WTC11 (cell line): ENCODE measurements at regions not wholly inside any gene's neighbourhood (a gene's known extent, or its start where the extent isn't known, plus 50 kb on each side); places are given as distances from the start of the nearest gene placed in this dataset.

Source experiments
- ATAC-seq: fragments of 200-7000 bp; cut with Tn5 transposase; 2 replicates; pipeline ENCODE4 v1.10.0; 2021; ENCODE audit warnings: mild to moderate bottlenecking, moderate library complexity
- CTCF ChIA-PET: fragments of 300-600 bp; sonication (Branson Sonifier 250); formaldehyde crosslinking; loops from one replicate; lab custom pipeline; 2021; ENCODE audit warnings: antibody characterized with exemption; lab: Charles Lee
- POLR2A ChIA-PET: fragments of 350-600 bp; sonication (Branson Sonifier 250); formaldehyde crosslinking; loops from one replicate; lab custom pipeline; 2021; ENCODE audit warnings: antibody characterized with exemption; lab: Charles Lee
- DNase-seq: peaks from one replicate; pipeline ENCODE4 v3.0.0; 2021; ENCODE audit warnings: low spot score
- H3K27ac Mint-ChIP-seq: 2 replicates; pipeline ENCODE4 v1.8.0; 2021; ENCODE audit warnings: mixed read lengths
- H3K27me3 Mint-ChIP-seq: 2 replicates; pipeline ENCODE4 v1.8.0; 2021; ENCODE audit warnings: low read depth, mild to moderate bottlenecking, moderate library complexity, mixed read lengths
- H3K36me3 Mint-ChIP-seq: 2 replicates; pipeline ENCODE4 v1.8.0; 2021; ENCODE audit warnings: mixed read lengths
- H3K4me1 Mint-ChIP-seq: 2 replicates; pipeline ENCODE4 v1.8.0; 2022; ENCODE audit warnings: mixed read lengths
- H3K4me3 Mint-ChIP-seq: 2 replicates; pipeline ENCODE4 v1.8.0; 2021; ENCODE audit warnings: mild to moderate bottlenecking, moderate library complexity, mixed read lengths
- H3K9me3 Mint-ChIP-seq: 2 replicates; pipeline ENCODE4 v1.8.0; 2021; ENCODE audit warnings: mixed read lengths
- ARID4B ChIP-seq: sonication (generic); formaldehyde crosslinking; IDR thresholded peaks from 2 replicates; pipeline ENCODE4 v1.8.0; 2023; ENCODE audit warnings: missing genetic modification reagents, mild to moderate bottlenecking, borderline replicate concordance
- ATF1 ChIP-seq: sonication (generic); formaldehyde crosslinking; IDR thresholded peaks from 2 replicates; pipeline ENCODE4 v1.8.1; 2023; ENCODE audit warnings: mild to moderate bottlenecking, moderate library complexity, missing genetic modification reagents
- ATF3 ChIP-seq: sonication (generic); formaldehyde crosslinking; conservative IDR thresholded peaks from 2 replicates; pipeline ENCODE4 v1.8.1; 2022; ENCODE audit warnings: mild to moderate bottlenecking, missing genetic modification reagents
- CDX4 ChIP-seq: fragments of 250-450 bp; sonication (Bioruptor Pico); IDR thresholded peaks from 2 replicates; pipeline ENCODE4 v1.9.0; 2021; ENCODE audit warnings: moderate library complexity, mild to moderate bottlenecking, inconsistent platforms, borderline replicate concordance
- CREB1 ChIP-seq: sonication (generic); formaldehyde crosslinking; IDR thresholded peaks from 2 replicates; pipeline ENCODE4 v1.8.0; 2023; ENCODE audit warnings: mild to moderate bottlenecking, missing genetic modification reagents
- GABPB1 ChIP-seq: sonication (generic); formaldehyde crosslinking; IDR thresholded peaks from 2 replicates; pipeline ENCODE4 v1.8.1; 2023; ENCODE audit warnings: mild to moderate bottlenecking, missing genetic modification reagents
- GRHL2 ChIP-seq: fragments of 250-450 bp; sonication (Bioruptor Pico); IDR thresholded peaks from 2 replicates; pipeline ENCODE4 v1.8.0; 2022; ENCODE audit warnings: mild to moderate bottlenecking, moderate library complexity; ENCODE audit not compliant: insufficient replicate concordance, severe bottlenecking
- IRF2 ChIP-seq: sonication (generic); formaldehyde crosslinking; IDR thresholded peaks from 2 replicates; pipeline ENCODE4 v1.8.0; 2022; ENCODE audit warnings: low read depth, missing genetic modification reagents, borderline replicate concordance
- JUN ChIP-seq: sonication (generic); formaldehyde crosslinking; IDR thresholded peaks from 2 replicates; pipeline ENCODE4 v1.8.0; 2023; ENCODE audit warnings: mild to moderate bottlenecking, missing genetic modification reagents
- NFE2L1 ChIP-seq: sonication (generic); formaldehyde crosslinking; IDR thresholded peaks from 2 replicates; pipeline ENCODE4 v1.8.1; 2023; ENCODE audit warnings: missing genetic modification reagents
- NFYB ChIP-seq: sonication (generic); formaldehyde crosslinking; conservative IDR thresholded peaks from 2 replicates; pipeline ENCODE4 v1.8.0; 2022; ENCODE audit warnings: low read depth, missing genetic modification reagents
- NR1H2 ChIP-seq: sonication (generic); formaldehyde crosslinking; IDR thresholded peaks from 2 replicates; pipeline ENCODE4 v1.9.0; 2021; ENCODE audit warnings: mild to moderate bottlenecking, moderate library complexity, missing genetic modification reagents
- OVOL2 ChIP-seq: fragments of 250-450 bp; sonication (Bioruptor Pico); IDR thresholded peaks from 2 replicates; pipeline ENCODE4 v1.9.0; 2021; ENCODE audit warnings: mild to moderate bottlenecking, borderline replicate concordance
- ZMAT4 ChIP-seq: fragments of 250-450 bp; sonication (Bioruptor Pico); IDR thresholded peaks from 2 replicates; pipeline ENCODE4 v1.9.0; 2021; ENCODE audit warnings: mild to moderate bottlenecking
- ZNF138 ChIP-seq: sonication (generic); formaldehyde crosslinking; conservative IDR thresholded peaks from 2 replicates; pipeline ENCODE4 v1.8.1; 2022; ENCODE audit warnings: mild to moderate bottlenecking, moderate library complexity, missing genetic modification reagents
- ZNF219 ChIP-seq: sonication (generic); formaldehyde crosslinking; IDR thresholded peaks from 2 replicates; pipeline ENCODE4 v1.8.0; 2023; ENCODE audit warnings: missing genetic modification reagents, mild to moderate bottlenecking, borderline replicate concordance
- ZNF317 ChIP-seq: sonication (generic); formaldehyde crosslinking; IDR thresholded peaks from 2 replicates; pipeline ENCODE4 v1.8.1; 2023; ENCODE audit warnings: low read depth, mild to moderate bottlenecking, moderate library complexity, missing genetic modification reagents, borderline replicate concordance
- ZNF396 ChIP-seq: fragments of 250-450 bp; sonication (Bioruptor Pico); IDR thresholded peaks from 2 replicates; pipeline ENCODE4 v1.8.0; 2021; ENCODE audit warnings: mild to moderate bottlenecking, moderate library complexity, borderline replicate concordance
- ZNF416 ChIP-seq: fragments of 250-450 bp; sonication (Bioruptor Pico); IDR thresholded peaks from 2 replicates; pipeline ENCODE4 v1.9.0; 2021; ENCODE audit warnings: mild to moderate bottlenecking, inconsistent platforms
- ZNF512 ChIP-seq: sonication (generic); formaldehyde crosslinking; IDR thresholded peaks from 2 replicates; pipeline ENCODE4 v1.8.1; 2022; ENCODE audit warnings: missing genetic modification reagents, borderline replicate concordance

- TF ChIP-seq ZNF138 (CRISPR knock-in tag), result no peak
- no peak for TF ChIP-seq GABPB1
- TF ChIP-seq ZNF219 (CRISPR knock-in tag), result no peak
- TF ChIP-seq ATF1 (CRISPR knock-in tag), result no peak
- TF ChIP-seq ZNF416 (CRISPR knock-in tag), result no peak
- TF ChIP-seq ZNF396 (CRISPR knock-in tag), result no peak
- TF ChIP-seq JUN (CRISPR knock-in tag), result no peak
- TF ChIP-seq CDX4, result no peak
Observed at GRCh38 chr21:41605934-41606285, 98.0 kb upstream of the TMPRSS2 start (continued).

GRCh38 chr21:41605178-41605933, 97.4 kb upstream of the TMPRSS2 start:
- ChIA-PET CTCF (interaction anchor here (0.6 to 4.8 kb wide), 10 partner anchors 7 to 704 kb away, joined by 3 to 37 read pairs (median 5); no protein-coding TSS in a partner anchor), POLR2A (no interaction called here)
- Mint-ChIP-seq H3K27ac (no peak overlapping the region), H3K4me1 (peaks cover 14% of the 10 kb centered on the region), H3K36me3 (peaks cover 15% of the 10 kb centered on the region), H3K27me3 (peaks cover 3% of the 10 kb centered on the region; the same call in 1 of the 2 replicates), H3K4me3 (no peak overlapping the region), H3K9me3 (peaks cover 15% of the 10 kb centered on the region)
- no peak; the same call in 1 of the 2 replicates for ATAC-seq
- DNase-seq, result no peak
- TF ChIP-seq NR1H2 (CRISPR knock-in tag) (no peak), ZNF317 (CRISPR knock-in tag) (no peak), OVOL2 (CRISPR knock-in tag) (no peak), ZMAT4 (CRISPR knock-in tag) (no peak), NFYB (CRISPR knock-in tag) (no peak), ATF3 (no peak), ZNF512 (CRISPR knock-in tag) (no peak), ARID4B (CRISPR knock-in tag) (no peak), NFE2L1 (CRISPR knock-in tag) (no peak), IRF2 (no peak), GRHL2 (CRISPR knock-in tag) (no peak), CREB1 (CRISPR knock-in tag) (no peak)
